22Rv1 (cell line): ENCODE measurements at regions not wholly inside any gene's neighbourhood (a gene's known extent, or its start where the extent isn't known, plus 50 kb on each side); places are given as distances from the start of the nearest gene placed in this dataset.
"Not testable (repeated sequence)": the region's sequence is repeated elsewhere in the genome, so short reads cannot be mapped to it uniquely, and the experiment has no call there.

Experiments
- H3K27ac ChIP-seq: fragments of 450-650 bp; 2 replicates; pipeline ENCODE4 v1.5.1; 2017
- CTCF ChIP-seq: fragments of 450-650 bp; IDR thresholded peaks from 2 replicates; pipeline ENCODE4 v1.5.1; 2017; ENCODE audit warnings: mild to moderate bottlenecking
- ZFX ChIP-seq: fragments of 450-650 bp; IDR thresholded peaks from 2 replicates; pipeline ENCODE4 v1.6.1; 2017; ENCODE audit warnings: antibody characterized with exemption, borderline replicate concordance

- H3K27ac ChIP-seq = no peak overlapping the region
- TF ChIP-seq CTCF = no peak
- TF ChIP-seq ZFX = no peak
These were observed 72.5 kb upstream of the SHANK2 start for GRCh38 chr11:71324788-71325417.

GRCh38 chr11:71323876-71324526, 71.6 kb upstream of the SHANK2 start:
- H3K27ac ChIP-seq = no peak overlapping the region
- TF ChIP-seq ZFX (no peak), CTCF (no peak)

GRCh38 chr11:71322861-71323582, 70.6 kb upstream of the SHANK2 start:
- no peak overlapping the region for H3K27ac ChIP-seq

GRCh38 chr11:71322192-71322735, 69.9 kb upstream of the SHANK2 start:
- H3K27ac ChIP-seq = no peak overlapping the region
- TF ChIP-seq CTCF = no peak
- TF ChIP-seq ZFX = no peak

More at GRCh38 chr11:71322861-71323582, 70.6 kb upstream of the SHANK2 start:
- no peak for TF ChIP-seq ZFX
- no peak for TF ChIP-seq CTCF

- no peak for TF ChIP-seq ZFX
- TF ChIP-seq CTCF = no peak
These were observed 69.2 kb upstream of the SHANK2 start for GRCh38 chr11:71321433-71322191.

GRCh38 chr11:71316701-71317100, 64.3 kb upstream of the SHANK2 start:
- TF ChIP-seq CTCF = no peak
- H3K27ac ChIP-seq = no peak overlapping the region

More at GRCh38 chr11:71321433-71322191, 69.2 kb upstream of the SHANK2 start:
- no peak overlapping the region for H3K27ac ChIP-seq

- not testable (repeated sequence) for H3K27ac ChIP-seq
These were observed 60.2 kb upstream of the SHANK2 start for GRCh38 chr11:71312616-71313015.
